Astrocyte (in vitro differentiated cells and primary cell): ENCODE measurements at regions not wholly inside any gene's neighbourhood (a gene's known extent, or its start where the extent isn't known, plus 50 kb on each side); places are given as distances from the start of the nearest gene placed in this dataset.

Experiments used
- EZH2 ChIP-seq: IDR thresholded peaks from 2 replicates; pipeline ENCODE4 v1.6.1; 2012; ENCODE audit warnings: mild to moderate bottlenecking, low read length, inconsistent platforms; ENCODE audit not compliant: insufficient read depth
- TF ChIP-seq, protein P1 (sequence below): IDR thresholded peaks from 2 replicates; pipeline ENCODE4 v1.5.1; 2011; ENCODE audit warnings: low read depth, mild to moderate bottlenecking, inconsistent platforms, low read length, moderate library complexity; ENCODE audit not compliant: insufficient read depth

DNA sequence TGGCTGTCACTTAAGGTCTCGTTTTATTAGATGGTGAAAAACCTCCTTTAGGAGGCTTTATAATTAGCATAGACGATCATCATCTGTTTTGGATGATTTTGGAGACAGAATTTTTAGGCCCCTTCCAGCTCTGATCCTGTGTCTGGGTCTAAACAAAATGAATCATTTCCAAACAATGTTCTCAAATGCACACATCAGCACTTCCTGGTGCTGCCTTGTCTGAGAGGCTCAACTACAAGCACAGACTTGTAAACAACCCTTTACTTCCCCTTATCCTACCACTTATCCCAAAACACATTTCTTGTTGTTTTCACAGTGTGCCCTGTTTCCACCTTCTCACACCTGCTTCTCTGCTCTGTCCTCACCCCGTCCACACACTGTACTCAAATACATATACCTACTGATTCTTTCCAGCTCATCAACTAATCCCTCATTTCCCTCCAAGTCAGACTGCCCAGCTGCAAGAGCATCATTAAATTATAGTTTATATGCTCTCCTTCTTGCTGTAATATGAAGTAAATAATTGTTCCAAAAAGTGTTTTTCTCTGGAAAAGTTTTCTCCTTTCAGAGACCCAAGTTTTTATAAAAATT is 71.2 kb upstream of the COL3A1 start:
- no peak for TF ChIP-seq EZH2
- TF ChIP-seq, protein P1, sequence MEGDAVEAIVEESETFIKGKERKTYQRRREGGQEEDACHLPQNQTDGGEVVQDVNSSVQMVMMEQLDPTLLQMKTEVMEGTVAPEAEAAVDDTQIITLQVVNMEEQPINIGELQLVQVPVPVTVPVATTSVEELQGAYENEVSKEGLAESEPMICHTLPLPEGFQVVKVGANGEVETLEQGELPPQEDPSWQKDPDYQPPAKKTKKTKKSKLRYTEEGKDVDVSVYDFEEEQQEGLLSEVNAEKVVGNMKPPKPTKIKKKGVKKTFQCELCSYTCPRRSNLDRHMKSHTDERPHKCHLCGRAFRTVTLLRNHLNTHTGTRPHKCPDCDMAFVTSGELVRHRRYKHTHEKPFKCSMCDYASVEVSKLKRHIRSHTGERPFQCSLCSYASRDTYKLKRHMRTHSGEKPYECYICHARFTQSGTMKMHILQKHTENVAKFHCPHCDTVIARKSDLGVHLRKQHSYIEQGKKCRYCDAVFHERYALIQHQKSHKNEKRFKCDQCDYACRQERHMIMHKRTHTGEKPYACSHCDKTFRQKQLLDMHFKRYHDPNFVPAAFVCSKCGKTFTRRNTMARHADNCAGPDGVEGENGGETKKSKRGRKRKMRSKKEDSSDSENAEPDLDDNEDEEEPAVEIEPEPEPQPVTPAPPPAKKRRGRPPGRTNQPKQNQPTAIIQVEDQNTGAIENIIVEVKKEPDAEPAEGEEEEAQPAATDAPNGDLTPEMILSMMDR = no peak
